Stimulated activated CD8-positive, alpha-beta memory T cell treated with anti-CD3 and anti-CD28 coated beads, Interleukin-2, amount 100 ng/mL, for 48 hours (primary cell): ENCODE measurements at regions not wholly inside any gene's neighbourhood (a gene's known extent, or its start where the extent isn't known, plus 50 kb on each side); places are given as distances from the start of the nearest gene placed in this dataset.

Experiments
- DNase-seq, 2 donors: peaks; one replicate each; pipeline ENCODE4 v3.0.0-alpha.2; 2020; ENCODE audit warnings: low read depth in 2 of 2

DNA sequence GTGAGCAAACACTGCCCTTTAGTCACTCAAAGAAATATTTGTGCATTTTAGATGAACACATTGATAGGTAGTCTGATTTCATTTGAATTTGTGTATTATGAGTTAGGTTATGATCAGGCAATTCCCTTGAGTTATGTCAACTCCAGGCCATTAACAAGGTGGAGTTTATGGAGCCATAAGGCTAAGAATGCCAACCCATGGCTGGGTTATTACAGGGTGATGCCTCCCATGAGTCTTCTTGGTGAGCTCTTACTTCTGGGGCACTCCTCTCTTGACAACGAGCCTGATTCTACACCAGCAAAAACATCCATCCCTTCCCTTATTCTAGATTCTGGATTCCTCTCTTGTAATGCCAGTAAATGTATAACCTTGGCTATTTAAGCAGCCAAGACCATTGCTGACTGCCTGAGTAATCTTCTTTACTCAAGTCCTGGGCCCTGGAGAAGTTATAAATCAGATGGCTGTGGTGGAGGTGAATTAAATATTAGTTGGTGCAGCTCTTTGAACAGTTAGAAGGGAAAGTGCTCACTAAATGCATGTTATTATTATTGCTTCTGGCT is 645.7 kb upstream of the TENM4 start:
- DNase-seq, result no peak

DNA sequence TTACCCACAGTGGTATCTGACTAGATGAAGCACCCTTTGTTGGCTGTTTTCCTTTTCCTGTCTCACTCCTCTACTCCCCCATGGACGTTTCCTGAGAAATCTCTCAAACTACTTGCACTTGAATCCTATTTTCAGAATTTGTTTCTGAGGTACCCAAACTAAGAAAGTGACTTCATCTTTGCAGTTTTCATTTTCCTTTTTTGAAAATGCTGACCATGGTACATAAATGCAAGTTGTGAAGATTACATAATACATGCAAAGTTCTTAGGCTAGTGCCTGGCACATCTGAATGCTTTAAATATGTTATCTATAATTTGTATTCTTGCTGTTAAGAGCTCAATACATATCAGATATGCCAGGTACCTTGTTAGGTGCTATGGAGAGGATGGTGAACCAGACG is 644.7 kb upstream of the TENM4 start:
- no peak for DNase-seq

DNA sequence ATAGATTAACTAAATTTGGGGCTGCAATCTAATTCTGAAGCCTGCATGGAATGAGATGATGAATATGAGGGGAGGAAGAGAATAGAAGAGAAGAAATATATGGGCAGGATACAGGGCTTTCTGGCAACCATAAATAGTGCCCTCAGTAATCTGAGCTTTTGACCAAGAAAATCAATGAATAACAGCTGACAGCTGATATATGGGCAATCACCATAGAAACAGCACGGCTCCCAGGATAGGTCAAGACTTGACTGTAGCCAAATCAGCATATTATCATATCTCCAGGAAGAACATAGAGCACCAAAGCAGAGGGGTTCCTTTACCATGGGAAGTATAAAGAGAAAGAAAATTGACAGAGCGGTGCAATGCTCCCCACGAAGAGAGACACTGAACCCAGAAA is 643.8 kb upstream of the TENM4 start:
- no peak for DNase-seq

GRCh38 chr11:80083531-80083951 is 642.7 kb upstream of the TENM4 start:
- DNase-seq, result no peak

DNA sequence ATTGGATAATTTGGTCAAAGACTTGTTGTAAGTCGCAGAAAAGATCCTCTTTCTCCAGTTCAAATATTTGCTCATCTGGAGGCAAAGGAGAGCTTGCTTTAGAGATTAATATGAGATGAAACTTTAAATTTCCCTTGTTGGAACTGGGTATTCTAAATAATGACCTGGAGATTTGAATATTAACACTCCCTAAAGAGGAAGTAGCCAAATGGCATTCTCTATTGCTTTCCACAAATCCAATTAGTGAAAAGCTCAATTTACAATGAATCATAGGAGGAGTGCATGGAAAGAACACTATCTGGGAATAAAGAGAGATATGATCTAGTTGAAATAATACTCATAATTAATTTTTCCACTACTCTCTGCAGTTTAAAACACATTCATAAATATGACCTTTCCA is 641.6 kb upstream of the TENM4 start:
- DNase-seq, result no peak

- DNase-seq, result no peak
These were observed 636.3 kb upstream of the TENM4 start for GRCh38 chr11:80077113-80077512.

DNA sequence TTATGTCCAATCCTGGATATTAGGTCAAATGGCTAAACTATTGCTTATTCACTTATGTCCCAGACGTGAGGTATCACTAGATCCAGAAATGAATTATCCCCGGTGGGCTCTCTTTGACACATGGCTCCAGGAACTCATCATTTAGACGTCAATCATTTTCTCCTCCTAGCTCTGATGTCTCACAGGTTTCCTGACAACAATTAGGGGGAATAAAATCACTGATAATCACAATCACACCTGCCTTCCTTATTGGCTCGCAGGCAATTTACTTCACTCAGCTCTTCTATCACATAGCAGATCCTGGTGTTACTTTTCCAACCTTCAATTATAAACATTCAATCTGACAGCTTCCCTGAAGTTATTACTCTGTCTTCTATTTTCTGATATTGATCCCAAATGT is 634.0 kb upstream of the TENM4 start:
- DNase-seq, result no peak

GRCh38 chr11:80066291-80066690 is 625.5 kb upstream of the TENM4 start:
- no peak for DNase-seq

DNA sequence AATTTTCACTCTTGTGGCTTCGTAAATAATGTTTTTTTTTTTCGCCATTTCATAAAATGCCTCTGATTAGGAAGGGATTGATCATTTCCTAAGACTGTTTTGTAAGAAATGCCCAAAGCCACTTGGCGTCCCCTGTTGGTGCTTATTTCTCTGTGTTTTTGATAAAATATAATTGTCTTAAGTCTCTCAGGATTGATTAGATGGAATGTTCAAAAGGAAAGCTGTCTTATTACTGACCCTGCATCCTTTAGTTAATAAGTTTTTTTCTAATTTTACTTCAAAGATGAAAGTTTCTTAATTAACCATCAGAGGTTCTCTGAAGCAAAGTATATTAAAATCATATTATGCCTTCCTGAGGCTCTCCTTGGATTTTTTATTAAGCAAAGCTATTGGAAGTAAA is 624.3 kb upstream of the TENM4 start:
- no peak for DNase-seq

GRCh38 chr11:80061056-80061455 is 620.2 kb upstream of the TENM4 start:
- DNase-seq, result no peak

DNA sequence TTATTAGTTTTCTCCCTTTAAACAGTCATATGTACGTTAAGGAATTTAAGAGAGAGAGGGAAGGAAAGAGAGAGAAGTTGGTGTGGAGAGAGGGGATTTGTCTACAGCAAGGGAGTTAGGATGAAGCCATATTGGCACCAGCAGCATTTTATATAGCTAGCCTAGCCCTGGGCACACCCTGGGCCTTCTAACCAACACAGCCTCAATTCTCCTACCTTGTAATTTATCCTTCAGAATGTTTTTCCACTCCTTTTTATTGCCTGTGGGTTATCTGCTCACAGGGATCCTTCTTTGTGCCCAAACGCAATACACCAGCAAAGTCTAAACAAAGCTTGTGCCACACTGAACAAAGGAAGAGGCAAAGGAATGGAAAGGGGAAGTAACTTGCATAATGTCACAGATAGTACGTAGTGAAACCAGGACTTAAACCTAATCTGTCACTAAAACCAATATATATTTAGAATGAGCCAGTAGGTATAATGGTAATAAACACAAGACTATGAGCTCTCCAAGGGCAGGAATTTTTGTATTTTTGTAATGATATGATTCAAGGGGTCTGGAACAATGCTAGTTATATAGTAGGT is 613.8 kb upstream of the TENM4 start:
- no peak for DNase-seq

- no peak for DNase-seq
These were observed 607.7 kb upstream of the TENM4 start for GRCh38 chr11:80048513-80048912.

DNA sequence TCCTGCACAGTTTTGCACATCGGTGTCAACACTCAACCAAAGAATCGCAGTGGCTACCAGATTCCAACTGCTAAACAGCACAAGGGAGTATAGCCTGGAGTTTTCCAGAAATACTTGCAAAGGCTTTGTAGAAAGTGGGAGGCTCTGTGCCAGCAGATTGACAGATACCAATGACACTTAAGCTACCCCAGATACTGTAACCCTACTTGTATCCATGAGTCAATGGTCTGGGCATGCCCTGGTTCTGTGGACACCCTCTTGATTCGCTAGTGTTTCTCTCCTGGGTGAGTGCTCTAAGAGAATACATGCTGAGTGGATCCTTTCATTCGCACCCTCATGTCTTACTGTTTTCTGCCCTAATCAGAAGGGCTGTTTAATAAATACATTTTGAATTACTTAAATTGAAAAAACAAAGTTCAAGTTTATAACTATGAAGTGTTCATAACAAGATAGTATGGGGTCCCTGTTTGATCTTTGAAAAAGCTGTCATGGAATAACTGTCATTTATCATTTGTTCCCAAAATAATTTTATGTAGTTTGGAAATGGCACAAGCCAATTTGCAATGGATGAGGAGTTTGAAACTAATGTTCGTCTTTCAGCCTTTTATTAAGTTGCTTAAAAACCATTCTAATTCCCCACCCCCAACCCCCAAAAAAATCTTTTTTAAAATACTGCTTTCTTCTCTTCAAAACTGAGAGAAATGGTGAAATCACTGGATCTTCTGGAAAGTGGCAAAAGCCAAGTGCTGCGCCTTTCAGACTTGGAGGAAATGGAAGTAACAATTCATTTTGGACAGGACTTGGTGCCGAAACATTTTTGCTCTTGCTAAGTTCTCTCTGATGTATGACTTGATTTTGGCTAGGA is 600.5 kb upstream of the TENM4 start:
- DNase-seq, result no peak

DNA sequence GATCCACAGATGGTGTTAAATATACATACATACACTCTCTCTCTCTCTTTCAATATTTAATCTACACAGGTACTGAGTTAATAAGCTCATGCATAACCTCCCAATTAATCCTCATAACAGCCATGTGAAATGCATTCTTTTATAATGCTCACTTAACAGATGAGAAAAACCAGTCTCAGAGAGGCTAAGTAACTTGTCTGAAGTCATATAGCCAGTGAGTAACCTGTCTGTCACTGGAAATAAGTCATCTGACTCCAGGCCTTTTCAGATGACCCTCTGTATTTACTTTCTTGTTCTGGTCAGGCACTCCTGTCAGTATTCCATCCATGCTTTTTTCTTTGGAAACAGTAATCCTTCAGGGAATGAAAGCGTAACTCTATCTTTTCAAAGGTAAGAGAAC is 594.0 kb upstream of the TENM4 start:
- no peak for DNase-seq

DNA sequence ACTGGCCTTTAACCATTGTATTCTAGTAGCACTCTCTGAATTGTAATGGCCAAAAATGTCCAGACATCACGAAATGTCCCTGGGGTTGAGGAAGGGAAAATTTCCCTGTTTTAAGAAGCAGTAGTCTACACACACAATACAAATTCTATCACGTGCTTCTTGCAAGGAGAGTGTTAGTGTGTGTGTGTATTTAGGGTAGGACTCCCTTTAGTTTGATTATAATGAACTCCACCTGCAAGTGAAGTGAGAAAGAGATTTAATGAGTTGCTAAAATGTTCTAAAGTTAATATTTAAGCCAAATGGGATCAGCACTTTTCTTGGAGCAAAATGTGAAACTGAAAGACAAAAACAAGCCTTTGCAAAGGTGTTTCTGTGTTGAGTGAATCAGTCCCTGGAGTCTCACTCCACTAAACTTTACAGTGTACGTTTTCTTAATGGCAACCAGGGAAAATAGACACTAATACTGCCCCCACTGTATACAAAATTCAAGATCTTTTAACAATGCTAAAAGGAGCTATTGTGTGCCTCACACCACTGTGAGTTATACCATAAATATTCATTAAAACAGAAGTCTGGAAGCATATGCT is 590.3 kb upstream of the TENM4 start:
- no peak for DNase-seq

DNA sequence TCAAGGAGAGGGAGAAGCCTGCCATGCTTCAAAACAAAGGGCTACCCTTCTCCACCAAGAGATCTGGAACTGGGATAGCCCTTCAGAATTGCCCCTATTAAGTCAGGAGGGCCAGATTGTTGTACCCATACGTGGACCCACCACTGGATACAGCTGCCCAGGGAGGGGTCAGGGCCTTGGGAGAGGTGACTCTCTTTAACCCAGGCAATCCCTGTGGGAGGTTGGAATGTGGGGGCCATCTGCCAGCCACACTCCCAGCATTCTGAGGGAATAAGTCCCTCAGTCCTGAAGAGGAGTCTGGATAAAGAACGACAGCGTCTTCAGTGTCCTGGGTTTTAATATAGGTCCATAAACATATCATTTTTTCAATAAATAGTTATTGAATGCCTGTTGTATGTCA is 588.2 kb upstream of the TENM4 start:
- DNase-seq, result no peak

DNA sequence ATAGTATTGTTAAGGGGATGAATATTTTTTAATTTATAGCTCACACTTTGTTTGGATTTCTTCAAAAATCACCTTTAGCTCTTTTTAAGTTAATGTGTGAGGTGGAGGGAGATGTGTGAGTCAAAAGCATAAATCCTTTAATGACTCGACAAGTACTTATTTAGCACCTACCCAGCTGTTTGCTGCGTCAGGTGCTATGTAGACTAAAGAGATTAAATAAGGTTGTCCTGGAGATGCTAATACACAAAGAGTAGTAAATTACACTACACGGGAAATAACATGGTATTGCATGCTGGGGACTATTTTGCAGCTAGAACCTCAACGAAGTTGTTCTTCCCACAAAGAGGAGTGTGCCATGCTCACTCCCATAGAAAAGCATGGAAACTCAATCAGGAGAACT is 583.3 kb upstream of the TENM4 start:
- DNase-seq, result no peak

GRCh38 chr11:80023386-80023785 is 582.6 kb upstream of the TENM4 start:
- DNase-seq, result no peak

DNA sequence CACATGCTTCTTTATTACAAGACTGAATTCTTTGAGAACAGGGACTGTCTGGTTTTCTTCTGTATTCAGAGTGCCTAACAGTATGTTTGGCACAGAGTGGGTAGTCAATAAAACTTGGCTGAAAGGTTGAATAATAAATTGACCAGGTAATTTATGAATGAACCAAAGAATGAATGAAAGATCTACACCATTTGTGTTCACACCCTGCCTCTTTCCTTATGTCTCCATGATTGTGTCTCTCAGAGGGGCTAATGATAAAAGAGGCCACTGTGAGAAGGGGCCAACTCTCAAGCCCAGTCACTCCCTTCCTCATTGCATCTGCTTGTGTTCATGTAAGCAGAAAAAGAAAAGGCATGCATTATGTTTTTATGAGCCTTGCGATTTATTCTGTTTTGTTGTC is 569.7 kb upstream of the TENM4 start:
- no peak for DNase-seq

DNA sequence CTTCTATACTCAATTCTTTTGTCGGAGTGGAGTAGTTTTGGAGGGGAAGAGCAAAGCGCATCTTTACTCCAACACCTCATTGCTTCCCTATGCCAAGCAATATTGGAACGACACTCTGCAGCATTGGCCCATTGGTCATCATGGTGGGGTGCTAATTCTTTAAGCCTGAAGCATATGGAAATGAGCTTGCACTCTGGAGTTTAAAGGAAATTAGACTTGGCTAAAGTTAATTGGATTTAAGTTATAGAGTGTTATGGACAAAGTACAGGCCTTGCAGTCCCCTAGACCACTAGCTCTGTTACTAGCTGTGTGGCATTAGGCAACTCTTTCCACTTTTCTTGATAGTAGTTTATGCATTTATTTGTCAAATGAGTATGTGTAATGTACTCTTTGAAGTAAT is 568.3 kb upstream of the TENM4 start:
- no peak for DNase-seq

- DNase-seq, result no peak
These were observed 566.8 kb upstream of the TENM4 start for GRCh38 chr11:80007616-80008015.

GRCh38 chr11:79990141-79990540 is 549.3 kb upstream of the TENM4 start:
- DNase-seq, result no peak

DNA sequence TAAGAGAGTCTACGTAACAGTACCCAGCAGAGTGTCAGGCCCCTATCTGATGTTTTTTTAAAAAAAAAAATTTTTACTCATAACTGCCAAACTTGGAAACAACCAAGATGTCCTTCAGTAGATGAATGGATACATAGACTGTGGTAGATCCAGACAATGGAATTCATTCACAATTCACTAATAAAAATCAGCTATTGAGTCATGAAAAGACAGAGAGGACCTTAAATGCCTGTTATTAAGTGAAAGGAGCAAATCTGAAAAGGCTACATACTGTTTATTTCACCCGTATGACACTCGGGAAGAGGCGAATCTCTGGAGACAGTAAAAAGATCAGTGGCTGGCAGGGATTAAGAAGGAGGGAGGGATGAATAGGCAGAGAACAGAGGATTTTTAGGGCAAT is 541.4 kb upstream of the TENM4 start:
- no peak for DNase-seq
